Gastrocnemius medialis (tissue), 4 donors: ENCODE measurements at regions not wholly inside any gene's neighbourhood (a gene's known extent, or its start where the extent isn't known, plus 50 kb on each side); places are given as distances from the start of the nearest gene placed in this dataset.
"Not testable (repeated sequence)": the region's sequence is repeated elsewhere in the genome, so short reads cannot be mapped to it uniquely, and the experiment has no call there.

ENCODE experiments used
- ATAC-seq, 2 donors: fragments of 150-250 bp; one replicate each; pipeline ENCODE4 v1.9.1; 2016
- DNase-seq, 2 donors: peaks; one replicate each; pipeline ENCODE4 v3.0.0-alpha.2; 2019
- H3K27ac ChIP-seq, 4 donors: fragments of 200-600 bp; sonication (generic); 1 replicate in 1 of 4; 2 replicates in 3 of 4; pipeline ENCODE4 v1.5.1; 2016 to 2018; ENCODE audit warnings: mild to moderate bottlenecking in 2 of 4, moderate library complexity in 1 of 4
- H3K27me3 ChIP-seq, 3 donors: fragments of 200-600 bp; sonication (generic) in 2 of 3; 1 replicate in 1 of 3; 2 replicates in 2 of 3; pipeline versions ENCODE4 v1.5.1 to v1.6.0; 2016 to 2019; ENCODE audit warnings: mild to moderate bottlenecking in 1 of 3, moderate library complexity in 1 of 3
- H3K36me3 ChIP-seq, 2 donors: fragments of 200-600 bp; sonication (generic) in 1 of 2; one replicate each; pipeline ENCODE4 v1.5.1; 2017 to 2018
- H3K4me1 ChIP-seq, 2 donors: fragments of 200-600 bp; sonication (generic) in 1 of 2; one replicate each; pipeline ENCODE4 v1.5.1; 2016 to 2017; ENCODE audit warnings: mild to moderate bottlenecking in 2 of 2
- H3K4me3 ChIP-seq, 4 donors: fragments of 200-600 bp; sonication (generic) in 3 of 4; 1 replicate in 1 of 4; 2 replicates in 3 of 4; pipeline ENCODE4 v1.5.1; 2016 to 2019; ENCODE audit warnings: mild to moderate bottlenecking in 2 of 4
- H3K9me3 ChIP-seq, 3 donors: fragments of 200-600 bp; sonication (generic) in 2 of 3; 1 replicate in 1 of 3; 2 replicates in 2 of 3; pipeline ENCODE4 v1.5.1; 2016 to 2019
- POLR2A ChIP-seq, 2 donors: fragments of 450-650 bp; IDR thresholded peaks; one replicate each; pipeline ENCODE4 v1.6.1; 2017; ENCODE audit warnings: antibody characterized with exemption in 2 of 2, mild to moderate bottlenecking in 2 of 2, moderate library complexity in 2 of 2
- in situ Hi-C, 4 donors: fragments of 200-750 bp; cut with MboI; loops; one replicate each; pipeline versions ENCODE4 v1.15.0 to v1.8.0; 2017; ENCODE audit warnings: low sequenced_read_pairs in 4 of 4
- intact Hi-C: fragments of 100-400 bp; cut with DNase I; formaldehyde crosslinking; loops from one replicate; pipeline ENCODE4 v1.15.1; 2023; ENCODE audit warnings: low total_unique reads
- TF ChIP-seq, protein P1 (sequence below), 5 experiments: fragments of 450-650 bp in 3 of 5; fragments of 200-600 bp in 2 of 5; sonication (generic) in 2 of 5; IDR thresholded peaks in 4 of 5; conservative IDR thresholded peaks in 1 of 5; 1 replicate in 4 of 5; 2 replicates in 1 of 5; pipeline ENCODE4 v1.5.1; 2016 to 2019; ENCODE audit warnings: antibody characterized with exemption in 5 of 5, mild to moderate bottlenecking in 3 of 5, moderate library complexity in 3 of 5

DNA sequence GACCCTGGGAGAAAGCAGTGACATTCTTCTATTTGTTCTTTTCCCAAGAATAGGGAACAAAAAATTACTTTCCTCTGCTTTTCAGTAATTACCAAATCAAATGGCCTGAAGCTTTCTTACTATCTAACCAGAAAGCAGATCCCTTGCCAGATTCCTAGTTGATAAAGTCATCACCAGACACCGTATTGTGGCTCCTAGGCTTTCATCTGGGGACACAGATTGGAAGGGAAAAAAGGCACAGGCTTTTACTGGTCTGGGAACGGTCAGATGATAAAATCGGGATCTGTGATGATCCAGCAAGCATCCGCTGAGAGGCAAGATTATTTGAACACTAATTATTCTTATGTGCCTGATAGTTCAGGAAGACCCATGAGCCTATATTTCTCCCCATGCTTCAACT lies 79.1 kb upstream of the BCL2L14 start:
- H3K36me3 ChIP-seq = no peaks in the 10 kb centered on the region
- no peak overlapping the region for H3K27ac ChIP-seq
- TF ChIP-seq, protein P1, sequence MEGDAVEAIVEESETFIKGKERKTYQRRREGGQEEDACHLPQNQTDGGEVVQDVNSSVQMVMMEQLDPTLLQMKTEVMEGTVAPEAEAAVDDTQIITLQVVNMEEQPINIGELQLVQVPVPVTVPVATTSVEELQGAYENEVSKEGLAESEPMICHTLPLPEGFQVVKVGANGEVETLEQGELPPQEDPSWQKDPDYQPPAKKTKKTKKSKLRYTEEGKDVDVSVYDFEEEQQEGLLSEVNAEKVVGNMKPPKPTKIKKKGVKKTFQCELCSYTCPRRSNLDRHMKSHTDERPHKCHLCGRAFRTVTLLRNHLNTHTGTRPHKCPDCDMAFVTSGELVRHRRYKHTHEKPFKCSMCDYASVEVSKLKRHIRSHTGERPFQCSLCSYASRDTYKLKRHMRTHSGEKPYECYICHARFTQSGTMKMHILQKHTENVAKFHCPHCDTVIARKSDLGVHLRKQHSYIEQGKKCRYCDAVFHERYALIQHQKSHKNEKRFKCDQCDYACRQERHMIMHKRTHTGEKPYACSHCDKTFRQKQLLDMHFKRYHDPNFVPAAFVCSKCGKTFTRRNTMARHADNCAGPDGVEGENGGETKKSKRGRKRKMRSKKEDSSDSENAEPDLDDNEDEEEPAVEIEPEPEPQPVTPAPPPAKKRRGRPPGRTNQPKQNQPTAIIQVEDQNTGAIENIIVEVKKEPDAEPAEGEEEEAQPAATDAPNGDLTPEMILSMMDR (IDR thresholded peaks at IDR 0.05 in 4 of 5, conservative IDR thresholded peaks at IDR 0.05 in 1 of 5) = no peak
- no peak for TF ChIP-seq POLR2A (IDR thresholded peaks at IDR 0.05)
- H3K4me3 ChIP-seq = no peak overlapping the region
- in situ Hi-C loops = loop anchor here in 1 of 4 donors (25.0 kb wide), 1 partner anchor 104 kb away; no protein-coding TSS in a partner anchor
- H3K4me1 ChIP-seq = no peaks in the 10 kb centered on the region
- H3K27me3 ChIP-seq = no peaks in the 10 kb centered on the region
- no peaks in the 10 kb centered on the region for H3K9me3 ChIP-seq
- intact Hi-C loops = no loop called here
- no peak for ATAC-seq
- DNase-seq = no peak

DNA sequence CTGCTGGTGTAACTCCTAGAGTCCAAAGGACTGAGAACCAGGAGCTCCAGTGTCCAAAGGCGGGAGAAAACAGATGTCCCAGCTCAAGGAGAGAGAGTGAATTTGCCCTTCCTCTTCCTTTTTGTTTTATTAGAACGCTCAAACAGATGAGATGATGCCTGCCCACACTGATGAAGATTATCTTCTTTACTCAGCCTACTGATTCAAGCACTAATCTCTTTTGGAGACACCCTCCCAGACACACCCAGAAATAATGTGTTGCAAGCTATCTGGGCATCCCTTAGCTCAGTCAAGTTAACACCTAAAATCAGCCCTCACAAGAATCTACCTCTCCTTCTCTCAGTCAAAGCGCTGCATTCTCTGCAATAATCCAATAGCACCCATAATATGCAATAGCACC lies 78.2 kb upstream of the BCL2L14 start:
- ATAC-seq = no peak
- in situ Hi-C loops = loop anchor here in 1 of 4 donors (25.0 kb wide), 1 partner anchor 105 kb away; no protein-coding TSS in a partner anchor

DNA sequence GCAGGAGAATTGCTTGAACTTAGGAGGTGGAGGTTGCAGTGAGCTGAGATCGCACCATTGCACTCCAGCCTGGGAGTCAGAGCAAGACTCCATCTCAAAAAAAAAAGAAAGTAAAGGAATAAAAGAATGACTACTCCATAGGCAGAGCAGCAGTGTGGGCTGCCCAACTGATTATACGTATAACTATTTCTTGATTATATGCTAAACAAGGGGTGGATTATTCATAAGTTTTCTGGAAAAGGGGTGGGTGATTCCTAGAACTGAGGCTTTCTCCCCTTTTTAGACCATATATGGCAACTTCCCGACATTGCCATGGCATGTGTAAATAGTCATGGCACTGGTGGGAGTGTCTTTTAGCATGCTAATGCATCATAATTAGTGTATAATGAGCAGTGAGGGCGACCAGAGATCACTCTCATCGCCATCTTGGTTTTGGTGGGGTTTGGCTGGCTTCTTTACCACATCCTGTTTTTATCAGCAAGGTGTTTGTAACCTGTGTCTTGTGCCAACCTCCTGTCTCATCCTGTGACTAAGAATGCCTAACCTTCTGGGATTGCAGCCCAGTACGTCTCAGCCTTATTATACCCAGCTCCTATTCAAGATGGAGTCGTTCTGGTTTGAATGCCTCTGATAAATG lies 72.3 kb upstream of the BCL2L14 start:
- DNase-seq, ATAC-seq, H3K36me3 ChIP-seq, H3K27me3 ChIP-seq, H3K9me3 ChIP-seq, H3K4me3 ChIP-seq, intact Hi-C loops, H3K4me1 ChIP-seq, H3K27ac ChIP-seq: not testable (repeated sequence)
- in situ Hi-C loops = loop anchor here in 1 of 4 donors (25.0 kb wide), 1 partner anchor 111 kb away; no protein-coding TSS in a partner anchor

More for the DNA sequence above, 78.2 kb upstream of the BCL2L14 start:
- DNase-seq = no peak
- H3K4me1 ChIP-seq = no peaks in the 10 kb centered on the region
- intact Hi-C loops = no loop called here
- H3K27me3 ChIP-seq = no peaks in the 10 kb centered on the region
- no peaks in the 10 kb centered on the region for H3K36me3 ChIP-seq
- H3K9me3 ChIP-seq = no peaks in the 10 kb centered on the region
- no peak overlapping the region for H3K27ac ChIP-seq
- H3K4me3 ChIP-seq = no peak overlapping the region
- TF ChIP-seq, protein P1 (IDR thresholded peaks at IDR 0.05 in 4 of 5, conservative IDR thresholded peaks at IDR 0.05 in 1 of 5) = no peak
- no peak for TF ChIP-seq POLR2A (IDR thresholded peaks at IDR 0.05)

DNA sequence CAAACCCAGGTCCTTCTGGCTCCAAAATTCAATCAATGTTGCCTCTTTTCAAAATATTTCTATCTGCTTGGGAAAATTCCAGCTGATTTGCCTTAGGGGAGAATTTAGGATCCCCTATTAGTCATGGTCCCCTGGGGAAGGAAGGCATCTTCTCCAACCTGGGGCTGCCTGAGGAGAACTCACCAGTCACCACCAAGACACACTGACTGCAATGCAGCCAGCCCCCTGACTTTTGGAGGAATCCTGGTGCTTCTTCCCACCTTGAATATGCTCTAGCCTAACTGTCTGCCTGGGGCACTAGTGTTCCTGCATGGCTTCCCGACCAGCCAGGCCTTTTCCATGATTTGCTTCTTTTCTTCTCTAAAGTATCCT lies 71.8 kb upstream of the BCL2L14 start:
- TF ChIP-seq, protein P1 (IDR thresholded peaks at IDR 0.05 in 4 of 5, conservative IDR thresholded peaks at IDR 0.05 in 1 of 5) = no peak
- TF ChIP-seq POLR2A (IDR thresholded peaks at IDR 0.05) = no peak
- Histone ChIP-seq H3K9me3 (no peaks in the 10 kb centered on the region), H3K36me3 (no peaks in the 10 kb centered on the region), H3K4me3 (no peak overlapping the region), H3K27me3 (no peaks in the 10 kb centered on the region), H3K4me1 (no peaks in the 10 kb centered on the region), H3K27ac (no peak overlapping the region)
- DNase-seq (no peak), ATAC-seq (no peak)
- in situ Hi-C loops = loop anchor here in 1 of 4 donors (25.0 kb wide), 1 partner anchor 112 kb away; no protein-coding TSS in a partner anchor
- intact Hi-C loops = no loop called here

DNA sequence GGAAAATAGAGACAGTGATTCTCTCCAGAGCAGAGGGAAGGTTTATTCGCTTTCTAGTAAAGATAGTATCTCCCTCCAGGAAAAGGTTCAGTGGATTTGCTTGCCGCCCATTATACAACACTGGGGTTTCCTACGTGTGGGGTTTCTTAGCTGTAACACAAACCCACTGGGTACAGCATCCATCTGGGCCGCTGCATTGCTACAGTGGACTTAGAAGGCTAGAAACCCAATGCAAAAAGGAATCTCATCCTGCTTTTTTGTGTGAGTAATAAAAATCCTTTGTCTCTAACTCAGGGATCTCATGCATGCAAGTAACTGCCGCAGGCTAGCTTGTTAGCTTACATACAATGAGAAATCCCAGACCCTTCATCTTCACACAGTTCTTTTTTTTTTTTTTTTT lies 67.1 kb upstream of the BCL2L14 start:
- DNase-seq (no peak), ATAC-seq (no peak)
- Histone ChIP-seq H3K9me3 (no peaks in the 10 kb centered on the region), H3K4me1 (no peaks in the 10 kb centered on the region), H3K4me3 (no peak overlapping the region), H3K27ac (no peak overlapping the region), H3K27me3 (no peaks in the 10 kb centered on the region), H3K36me3 (no peaks in the 10 kb centered on the region)
- TF ChIP-seq, protein P1 (IDR thresholded peaks at IDR 0.05 in 4 of 5, conservative IDR thresholded peaks at IDR 0.05 in 1 of 5) = no peak
- TF ChIP-seq POLR2A (IDR thresholded peaks at IDR 0.05) = no peak
- intact Hi-C loops = no loop called here
- in situ Hi-C loops = no loop called here
